B cell (primary cell): ENCODE measurements at regions not wholly inside any gene's neighbourhood (a gene's known extent, or its start where the extent isn't known, plus 50 kb on each side); places are given as distances from the start of the nearest gene placed in this dataset.

ENCODE experiments used
- EZH2 ChIP-seq: IDR thresholded peaks from 2 replicates; pipeline ENCODE4 v1.6.1; 2012; ENCODE audit warnings: borderline replicate concordance, low read depth, mild to moderate bottlenecking, moderate library complexity, low read length; ENCODE audit not compliant: insufficient read depth, poor library complexity, severe bottlenecking
- TF ChIP-seq, protein P1 (sequence below): fragments of 200-600 bp; IDR thresholded peaks from one replicate; pipeline ENCODE4 v1.8.0; 2022; ENCODE audit warnings: antibody characterized with exemption, mild to moderate bottlenecking

DNA sequence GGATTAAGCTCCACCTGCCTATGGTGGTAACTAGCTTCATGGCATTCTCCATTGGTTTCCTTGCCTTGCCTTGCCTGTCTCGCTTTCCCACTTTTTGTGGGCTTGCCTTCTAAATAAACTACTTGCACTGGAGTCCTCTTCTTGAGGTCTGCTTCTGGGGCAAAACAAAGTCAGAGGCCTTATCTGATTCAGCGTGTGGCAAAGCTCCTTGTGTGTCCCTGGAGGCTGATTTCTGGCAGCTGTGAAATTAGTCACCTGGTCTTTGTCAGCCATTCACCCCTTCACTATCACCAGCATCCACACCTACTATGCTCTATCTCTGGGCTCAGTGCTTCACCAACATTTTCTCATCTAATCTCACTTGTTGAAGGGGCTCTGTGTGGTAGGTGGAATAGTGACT, 176.2 kb downstream of the SEC61B start:
- TF ChIP-seq, protein P1, sequence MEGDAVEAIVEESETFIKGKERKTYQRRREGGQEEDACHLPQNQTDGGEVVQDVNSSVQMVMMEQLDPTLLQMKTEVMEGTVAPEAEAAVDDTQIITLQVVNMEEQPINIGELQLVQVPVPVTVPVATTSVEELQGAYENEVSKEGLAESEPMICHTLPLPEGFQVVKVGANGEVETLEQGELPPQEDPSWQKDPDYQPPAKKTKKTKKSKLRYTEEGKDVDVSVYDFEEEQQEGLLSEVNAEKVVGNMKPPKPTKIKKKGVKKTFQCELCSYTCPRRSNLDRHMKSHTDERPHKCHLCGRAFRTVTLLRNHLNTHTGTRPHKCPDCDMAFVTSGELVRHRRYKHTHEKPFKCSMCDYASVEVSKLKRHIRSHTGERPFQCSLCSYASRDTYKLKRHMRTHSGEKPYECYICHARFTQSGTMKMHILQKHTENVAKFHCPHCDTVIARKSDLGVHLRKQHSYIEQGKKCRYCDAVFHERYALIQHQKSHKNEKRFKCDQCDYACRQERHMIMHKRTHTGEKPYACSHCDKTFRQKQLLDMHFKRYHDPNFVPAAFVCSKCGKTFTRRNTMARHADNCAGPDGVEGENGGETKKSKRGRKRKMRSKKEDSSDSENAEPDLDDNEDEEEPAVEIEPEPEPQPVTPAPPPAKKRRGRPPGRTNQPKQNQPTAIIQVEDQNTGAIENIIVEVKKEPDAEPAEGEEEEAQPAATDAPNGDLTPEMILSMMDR: no peak
- TF ChIP-seq EZH2: no peak
